ENCODE measurements at regions not wholly inside any gene's neighbourhood (a gene's known extent, or its start where the extent isn't known, plus 50 kb on each side); places are given as distances from the start of the nearest gene placed in this dataset.
"Not testable (repeated sequence)": the region's sequence is repeated elsewhere in the genome, so short reads cannot be mapped to it uniquely, and the experiment has no call there.

GRCh38 chr4:123672987-123673386 is 276.4 kb downstream of the SPRY1 start:
- DNase-seq (ENCODE audit: low read depth) = peak; percentile 51
- no peak overlapping the region for H3K4me3 ChIP-seq (ENCODE audit: low read length)
- TF ChIP-seq CTCF (conservative IDR thresholded peaks at IDR 0.05; ENCODE audit: low read depth, low read length) = no peak

DNA sequence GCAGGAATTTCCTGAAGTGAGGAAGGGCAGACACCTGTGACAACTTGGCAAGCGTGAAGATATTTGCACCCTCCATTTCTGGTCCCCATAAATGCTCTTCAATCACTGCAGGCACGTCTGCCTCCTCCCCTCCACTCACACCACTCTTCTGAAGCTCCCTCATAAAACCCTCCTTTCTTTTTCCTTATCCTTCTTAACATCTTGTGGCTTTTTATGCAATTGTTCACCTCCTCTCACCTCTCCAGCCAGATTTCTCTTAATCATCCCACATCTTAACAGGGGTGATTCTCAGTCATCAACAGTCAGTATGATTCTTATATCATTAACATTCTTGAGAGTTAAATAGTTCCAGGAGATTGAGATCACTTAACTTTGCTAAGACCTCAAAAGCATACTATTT is 277.4 kb downstream of the SPRY1 start:
- no peak overlapping the region for H3K4me3 ChIP-seq (ENCODE audit: low read length)
- peak; percentile 78 for DNase-seq (ENCODE audit: low read depth)
- TF ChIP-seq CTCF (conservative IDR thresholded peaks at IDR 0.05; ENCODE audit: low read depth, low read length) = no peak

- peak; percentile 41 for DNase-seq (ENCODE audit: low read depth)
- TF ChIP-seq CTCF (conservative IDR thresholded peaks at IDR 0.05; ENCODE audit: low read depth, low read length) = no peak
- H3K4me3 ChIP-seq (ENCODE audit: low read length) = no peak overlapping the region
These were observed 278.3 kb downstream of the SPRY1 start for GRCh38 chr4:123674762-123675465.

DNA sequence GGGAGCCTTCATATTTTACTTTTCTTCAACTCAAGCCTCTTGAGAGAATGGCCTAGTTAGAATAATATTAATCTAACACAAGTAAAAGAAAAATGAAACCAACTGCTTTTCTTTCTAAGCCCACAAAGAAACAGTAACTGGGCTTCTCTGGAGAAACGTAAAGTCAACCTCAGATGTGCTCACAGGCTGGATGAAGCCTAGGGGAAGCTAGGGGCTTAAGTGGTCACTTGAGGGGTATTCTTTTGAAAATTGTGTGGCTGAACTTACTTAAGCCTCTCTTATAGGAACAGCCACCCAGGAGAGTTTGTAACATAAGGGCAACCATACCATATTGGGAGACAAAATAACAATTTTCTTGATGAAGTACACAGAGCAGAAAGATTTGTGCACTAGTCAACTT is 279.0 kb downstream of the SPRY1 start:
- TF ChIP-seq CTCF (conservative IDR thresholded peaks at IDR 0.05; ENCODE audit: low read depth, low read length) = no peak
- no peak overlapping the region for H3K4me3 ChIP-seq (ENCODE audit: low read length)
- no peak for DNase-seq (ENCODE audit: low read depth)

DNA sequence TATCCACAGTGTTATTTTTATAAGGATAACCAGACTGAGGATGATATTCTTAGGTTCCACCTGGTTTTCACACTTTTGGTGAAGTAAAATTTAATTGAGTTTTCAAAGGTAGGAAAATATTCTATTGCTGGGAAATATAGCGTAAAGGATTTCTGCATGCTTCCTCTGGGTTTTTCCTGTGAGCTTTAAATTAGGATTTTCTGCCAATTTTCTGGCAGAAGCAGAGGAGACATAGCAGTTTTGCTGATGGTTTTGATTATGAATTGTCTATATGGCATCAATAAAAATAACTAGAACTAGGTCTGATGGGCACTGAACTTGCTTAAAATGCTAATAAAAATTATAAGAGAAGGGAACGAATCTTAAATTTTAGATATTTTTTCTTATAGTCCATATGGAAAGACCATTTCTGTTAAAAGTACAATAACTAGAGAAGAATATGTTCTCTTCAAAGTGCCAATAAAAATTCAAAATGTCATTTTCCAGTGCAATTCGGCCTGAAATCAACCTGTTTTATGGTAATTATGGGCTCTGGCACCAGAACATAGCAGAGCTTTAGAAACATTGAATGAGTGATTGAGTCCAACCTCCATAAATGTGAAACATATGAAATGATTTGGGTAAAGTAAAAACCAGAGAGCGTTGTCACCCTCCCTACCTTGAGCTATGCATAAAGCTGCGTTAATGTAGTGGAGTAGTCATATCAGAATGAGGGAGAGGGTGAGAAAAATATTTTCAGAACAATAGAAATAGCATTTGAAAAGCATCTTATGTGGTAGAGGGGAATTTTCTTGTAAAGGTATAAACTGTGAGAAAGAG is 279.7 kb downstream of the SPRY1 start:
- DNase-seq (ENCODE audit: low read depth) = no peak
- TF ChIP-seq CTCF (conservative IDR thresholded peaks at IDR 0.05; ENCODE audit: low read depth, low read length) = no peak
- H3K4me3 ChIP-seq (ENCODE audit: low read length) = no peak overlapping the region

GRCh38 chr4:123676890-123677229 is 280.3 kb downstream of the SPRY1 start:
- no peak for DNase-seq (ENCODE audit: low read depth)
- H3K4me3 ChIP-seq (ENCODE audit: low read length) = no peak overlapping the region
- no peak for TF ChIP-seq CTCF (conservative IDR thresholded peaks at IDR 0.05; ENCODE audit: low read depth, low read length)

DNA sequence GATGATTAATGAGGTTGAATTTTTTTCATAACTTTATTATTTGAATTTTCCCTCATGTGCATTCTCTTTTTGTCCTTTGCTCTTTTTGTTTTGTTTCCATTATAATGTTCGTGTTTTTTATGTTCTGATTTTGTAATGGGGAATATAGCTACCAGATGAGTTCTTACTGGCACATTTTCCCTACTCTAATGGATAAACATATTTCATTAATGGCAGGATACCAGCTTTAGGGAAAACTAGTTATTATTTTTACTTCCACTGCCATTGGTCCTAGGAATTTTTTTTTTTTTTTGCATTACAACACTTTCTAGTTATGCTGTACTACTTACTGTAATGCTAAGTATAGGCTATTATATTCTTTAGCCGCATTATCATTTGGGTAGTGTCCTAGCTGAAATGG is 286.3 kb downstream of the SPRY1 start:
- no peak for DNase-seq (ENCODE audit: low read depth)
- no peak for TF ChIP-seq CTCF (conservative IDR thresholded peaks at IDR 0.05; ENCODE audit: low read depth, low read length)
- H3K4me3 ChIP-seq (ENCODE audit: low read length) = no peak overlapping the region

- H3K4me3 ChIP-seq (ENCODE audit: low read length); DNase-seq (ENCODE audit: low read depth): not testable (repeated sequence)
These were observed 288.3 kb downstream of the SPRY1 start for GRCh38 chr4:123684937-123685336.

GRCh38 chr4:123695531-123695930 is 298.9 kb downstream of the SPRY1 start:
- not testable (repeated sequence) for H3K4me3 ChIP-seq (ENCODE audit: low read length); DNase-seq (ENCODE audit: low read depth)
